ENCODE measurements at regions not wholly inside any gene's neighbourhood (a gene's known extent, or its start where the extent isn't known, plus 50 kb on each side); places are given as distances from the start of the nearest gene placed in this dataset.

DNA sequence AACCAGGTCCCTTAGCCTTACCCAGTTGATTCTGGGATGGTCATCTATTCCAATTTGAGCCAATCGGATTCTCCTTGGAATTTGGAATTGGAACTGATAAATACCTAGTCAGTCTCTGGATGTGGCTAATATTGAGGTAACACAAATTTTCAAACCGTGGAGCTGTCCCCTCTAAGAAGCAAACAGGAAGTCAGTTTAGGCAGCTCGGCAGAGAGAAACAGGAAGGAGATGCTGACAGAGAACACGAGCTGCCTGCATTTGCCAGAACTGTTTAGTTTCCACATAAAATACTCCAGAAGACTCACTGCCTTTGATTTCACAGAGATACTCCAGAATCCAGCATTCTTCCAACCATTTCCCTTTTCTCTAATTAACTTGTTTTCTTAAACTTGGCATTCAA is 1024.9 kb downstream of the BCL11A start:
- TF ChIP-seq, protein P1, sequence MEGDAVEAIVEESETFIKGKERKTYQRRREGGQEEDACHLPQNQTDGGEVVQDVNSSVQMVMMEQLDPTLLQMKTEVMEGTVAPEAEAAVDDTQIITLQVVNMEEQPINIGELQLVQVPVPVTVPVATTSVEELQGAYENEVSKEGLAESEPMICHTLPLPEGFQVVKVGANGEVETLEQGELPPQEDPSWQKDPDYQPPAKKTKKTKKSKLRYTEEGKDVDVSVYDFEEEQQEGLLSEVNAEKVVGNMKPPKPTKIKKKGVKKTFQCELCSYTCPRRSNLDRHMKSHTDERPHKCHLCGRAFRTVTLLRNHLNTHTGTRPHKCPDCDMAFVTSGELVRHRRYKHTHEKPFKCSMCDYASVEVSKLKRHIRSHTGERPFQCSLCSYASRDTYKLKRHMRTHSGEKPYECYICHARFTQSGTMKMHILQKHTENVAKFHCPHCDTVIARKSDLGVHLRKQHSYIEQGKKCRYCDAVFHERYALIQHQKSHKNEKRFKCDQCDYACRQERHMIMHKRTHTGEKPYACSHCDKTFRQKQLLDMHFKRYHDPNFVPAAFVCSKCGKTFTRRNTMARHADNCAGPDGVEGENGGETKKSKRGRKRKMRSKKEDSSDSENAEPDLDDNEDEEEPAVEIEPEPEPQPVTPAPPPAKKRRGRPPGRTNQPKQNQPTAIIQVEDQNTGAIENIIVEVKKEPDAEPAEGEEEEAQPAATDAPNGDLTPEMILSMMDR (IDR thresholded peaks at IDR 0.05), result no peak
- TF ChIP-seq POLR2AphosphoS5 (IDR thresholded peaks at IDR 0.05; ENCODE audit: low read depth, low read length), result no peak
